Endodermal cell (in vitro differentiated cells): ENCODE measurements at regions not wholly inside any gene's neighbourhood (a gene's known extent, or its start where the extent isn't known, plus 50 kb on each side); places are given as distances from the start of the nearest gene placed in this dataset.

Source experiments
- DNase-seq: peaks from one replicate; pipeline ENCODE4 v3.0.0-alpha.2; 2017
- H3K27ac ChIP-seq: 2 replicates; pipeline ENCODE4 v1.5.1; 2013; ENCODE audit warnings: mild to moderate bottlenecking, low read depth, low read length, moderate library complexity
- H3K27me3 ChIP-seq: 2 replicates; pipeline ENCODE4 v1.6.1; 2013; ENCODE audit warnings: mild to moderate bottlenecking, low read length, moderate library complexity; ENCODE audit not compliant: insufficient read depth, control insufficient read depth, poor library complexity, severe bottlenecking
- H3K36me3 ChIP-seq: 2 replicates; pipeline ENCODE4 v1.7.0; 2013; ENCODE audit warnings: mild to moderate bottlenecking, low read length, moderate library complexity; ENCODE audit not compliant: control insufficient read depth, insufficient read depth
- H3K4me1 ChIP-seq: one replicate; pipeline ENCODE4 v1.7.0; 2013; ENCODE audit warnings: low read length; ENCODE audit not compliant: control insufficient read depth, insufficient read depth
- H3K4me3 ChIP-seq: 2 replicates; pipeline ENCODE4 v1.5.1; 2013; ENCODE audit warnings: mild to moderate bottlenecking, low read length, moderate library complexity
- H3K9ac ChIP-seq: 2 replicates; pipeline ENCODE4 v1.6.1; 2013; ENCODE audit warnings: mild to moderate bottlenecking, low read length, moderate library complexity; ENCODE audit not compliant: poor library complexity, severe bottlenecking; ENCODE audit errors: extremely low read depth
- H3K9me3 ChIP-seq: 2 replicates; pipeline ENCODE4 v1.6.1; 2013; ENCODE audit warnings: mild to moderate bottlenecking, low read length, moderate library complexity; ENCODE audit not compliant: control insufficient read depth
- H3K27ac Mint-ChIP-seq: 2 replicates; pipeline ENCODE4 v1.8.0; 2020; ENCODE audit warnings: mixed read lengths
- H3K27me3 Mint-ChIP-seq: 2 replicates; pipeline ENCODE4 v1.8.0; 2021; ENCODE audit warnings: mild to moderate bottlenecking, mixed read lengths; ENCODE audit not compliant: insufficient read depth
- H3K36me3 Mint-ChIP-seq: 2 replicates; pipeline ENCODE4 v1.8.0; 2020; ENCODE audit warnings: low read depth, mixed read lengths
- H3K4me1 Mint-ChIP-seq: 2 replicates; pipeline ENCODE4 v1.8.0; 2020; ENCODE audit warnings: mixed read lengths
- H3K4me3 Mint-ChIP-seq: 2 replicates; pipeline ENCODE4 v1.8.0; 2020; ENCODE audit warnings: mild to moderate bottlenecking, moderate library complexity, mixed read lengths
- H3K9me3 Mint-ChIP-seq: 2 replicates; pipeline ENCODE4 v1.8.0; 2020; ENCODE audit warnings: mild to moderate bottlenecking, mixed read lengths
- CTCF ChIP-seq: fragments of 200-600 bp; sonication (generic); conservative IDR thresholded peaks from 2 replicates; pipeline ENCODE4 v1.5.0; 2021; ENCODE audit warnings: antibody characterized with exemption, mild to moderate bottlenecking
- WGBS, 2 experiments: methylation state at CpG; one replicate each; pipeline versions ENCODE4 v1.1.5 to v1.1.7; 2013; ENCODE audit warnings: missing lambda C conversion rate in 2 of 2, mixed read lengths in 1 of 2; ENCODE audit not compliant: insufficient coverage in 1 of 2, insufficient read length in 1 of 2; 5-methylcytosine and 5-hydroxymethylcytosine counted together

GRCh38 chr3:177554895-177555759, 357.8 kb upstream of the TBL1XR1 start:
- H3K27me3 ChIP-seq, result no peaks in the 10 kb centered on the region
- 61 to 100% methylated on average over 1 to 2 of the region's 2 CpGs for WGBS, 2 experiments
- no peak for TF ChIP-seq CTCF
- H3K9ac ChIP-seq, result no peak overlapping the region
- H3K4me3 Mint-ChIP-seq, result no peak overlapping the region
- H3K4me1 Mint-ChIP-seq, result peaks cover 19% of the 10 kb centered on the region
- no peaks in the 10 kb centered on the region for H3K36me3 ChIP-seq
- DNase-seq, result peak; percentile 49
- no peak overlapping the region for H3K4me3 ChIP-seq
- H3K27me3 Mint-ChIP-seq, result no peaks in the 10 kb centered on the region
- peaks cover 2% of the 10 kb centered on the region for H3K4me1 ChIP-seq
- peak overlapping the region; percentile 62 for H3K27ac ChIP-seq
- no peaks in the 10 kb centered on the region for H3K9me3 Mint-ChIP-seq
- H3K27ac Mint-ChIP-seq, result no peak overlapping the region
- H3K9me3 ChIP-seq, result no peaks in the 10 kb centered on the region
- H3K36me3 Mint-ChIP-seq, result no peaks in the 10 kb centered on the region

- Mint-ChIP-seq H3K36me3 (no peaks in the 10 kb centered on the region), H3K9me3 (no peaks in the 10 kb centered on the region), H3K27me3 (no peaks in the 10 kb centered on the region), H3K27ac (no peak overlapping the region), H3K4me3 (no peak overlapping the region), H3K4me1 (peaks cover 25% of the 10 kb centered on the region)
- Histone ChIP-seq H3K4me1 (peaks cover 2% of the 10 kb centered on the region), H3K4me3 (no peak overlapping the region), H3K27me3 (no peaks in the 10 kb centered on the region), H3K9me3 (no peaks in the 10 kb centered on the region), H3K36me3 (no peaks in the 10 kb centered on the region), H3K9ac (no peak overlapping the region), H3K27ac (no peak overlapping the region)
- 93 to 95% methylated on average over 2 to 3 of the region's 3 CpGs for WGBS, 2 experiments
- TF ChIP-seq CTCF, result no peak
- DNase-seq, result no peak
Measured at GRCh38 chr3:177557548-177557947, 360.3 kb upstream of the TBL1XR1 start.

- no peak overlapping the region for H3K4me3 ChIP-seq
- no peaks in the 10 kb centered on the region for H3K9me3 ChIP-seq
- no peaks in the 10 kb centered on the region for H3K36me3 ChIP-seq
- Mint-ChIP-seq H3K27me3 (no peaks in the 10 kb centered on the region), H3K4me1 (peaks cover 13% of the 10 kb centered on the region), H3K9me3 (no peaks in the 10 kb centered on the region), H3K4me3 (no peak overlapping the region), H3K27ac (no peak overlapping the region), H3K36me3 (no peaks in the 10 kb centered on the region)
- H3K27me3 ChIP-seq, result no peaks in the 10 kb centered on the region
- no peak overlapping the region for H3K9ac ChIP-seq
- H3K27ac ChIP-seq, result no peak overlapping the region
- no peak for DNase-seq
- WGBS, 2 experiments, result 89 to 92% methylated on average over 5 of the region's 5 CpGs
- H3K4me1 ChIP-seq, result no peaks in the 10 kb centered on the region
- peak; percentile 24 for TF ChIP-seq CTCF
Measured at GRCh38 chr3:177561365-177561764, 364.1 kb upstream of the TBL1XR1 start.
